Esophagus muscularis mucosa (tissue), 3 donors: ENCODE measurements at regions not wholly inside any gene's neighbourhood (a gene's known extent, or its start where the extent isn't known, plus 50 kb on each side); places are given as distances from the start of the nearest gene placed in this dataset.

Experiments used
- POLR2A ChIP-seq: fragments of 450-650 bp; IDR thresholded peaks from one replicate; pipeline ENCODE4 v1.6.1; 2017; ENCODE audit warnings: antibody characterized with exemption, moderate library complexity, mild to moderate bottlenecking, low read depth
- TF ChIP-seq, protein P1 (sequence below), 3 experiments: fragments of 200-600 bp in 2 of 3; fragments of 450-650 bp in 1 of 3; sonication (generic) in 2 of 3; IDR thresholded peaks; one replicate each; pipeline ENCODE4 v1.5.1; 2017 to 2019; ENCODE audit warnings: antibody characterized with exemption in 3 of 3, mild to moderate bottlenecking in 2 of 3, moderate library complexity in 1 of 3

- TF ChIP-seq, protein P1, sequence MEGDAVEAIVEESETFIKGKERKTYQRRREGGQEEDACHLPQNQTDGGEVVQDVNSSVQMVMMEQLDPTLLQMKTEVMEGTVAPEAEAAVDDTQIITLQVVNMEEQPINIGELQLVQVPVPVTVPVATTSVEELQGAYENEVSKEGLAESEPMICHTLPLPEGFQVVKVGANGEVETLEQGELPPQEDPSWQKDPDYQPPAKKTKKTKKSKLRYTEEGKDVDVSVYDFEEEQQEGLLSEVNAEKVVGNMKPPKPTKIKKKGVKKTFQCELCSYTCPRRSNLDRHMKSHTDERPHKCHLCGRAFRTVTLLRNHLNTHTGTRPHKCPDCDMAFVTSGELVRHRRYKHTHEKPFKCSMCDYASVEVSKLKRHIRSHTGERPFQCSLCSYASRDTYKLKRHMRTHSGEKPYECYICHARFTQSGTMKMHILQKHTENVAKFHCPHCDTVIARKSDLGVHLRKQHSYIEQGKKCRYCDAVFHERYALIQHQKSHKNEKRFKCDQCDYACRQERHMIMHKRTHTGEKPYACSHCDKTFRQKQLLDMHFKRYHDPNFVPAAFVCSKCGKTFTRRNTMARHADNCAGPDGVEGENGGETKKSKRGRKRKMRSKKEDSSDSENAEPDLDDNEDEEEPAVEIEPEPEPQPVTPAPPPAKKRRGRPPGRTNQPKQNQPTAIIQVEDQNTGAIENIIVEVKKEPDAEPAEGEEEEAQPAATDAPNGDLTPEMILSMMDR (IDR thresholded peaks at IDR 0.05): no peak
- TF ChIP-seq POLR2A: no peak
These were observed 144.8 kb downstream of the SPATA18 start for GRCh38 chr4:52195869-52196268.
